Cardiac septum (tissue), 1 donor: ENCODE measurements at regions not wholly inside any gene's neighbourhood (a gene's known extent, or its start where the extent isn't known, plus 50 kb on each side); places are given as distances from the start of the nearest gene placed in this dataset.
A peak's percentile ranks its signal among the peaks of the same experiment; 100 is the strongest.

Source experiments
- DNase-seq: peaks from one replicate; pipeline ENCODE4 v3.0.0-alpha.2; 2020; ENCODE audit warnings: low spot score
- intact Hi-C: fragments of 100-400 bp; cut with DNase I; formaldehyde crosslinking; loops from one replicate; pipeline ENCODE4 v1.14.0; 2022
- donor health status: DM: no; HTN: no; CAD: no.

- no peak for DNase-seq
- intact Hi-C loops: loop anchor here (5.0 kb wide), 1 partner anchor 158 kb away; no protein-coding TSS in a partner anchor
Measured at GRCh38 chr20:39424962-39425678, 463.0 kb downstream of the DHX35 start.

- intact Hi-C loops: no loop called here
- no peak for DNase-seq
Measured at GRCh38 chr20:39421571-39422105, 459.5 kb downstream of the DHX35 start.

- DNase-seq: no peak
- intact Hi-C loops: no loop called here
Measured at GRCh38 chr20:39412091-39412490, 449.9 kb downstream of the DHX35 start.

- no peak for DNase-seq
- intact Hi-C loops: no loop called here
Measured at GRCh38 chr20:39399463-39399862, 437.3 kb downstream of the DHX35 start.

GRCh38 chr20:39398656-39399055 lies 436.5 kb downstream of the DHX35 start:
- intact Hi-C loops: no loop called here
- no peak for DNase-seq

GRCh38 chr20:39397646-39398045 lies 435.5 kb downstream of the DHX35 start:
- intact Hi-C loops: no loop called here
- no peak for DNase-seq

GRCh38 chr20:39395478-39396291 lies 433.5 kb downstream of the DHX35 start:
- DNase-seq: peak; percentile 77
- intact Hi-C loops: no loop called here

- intact Hi-C loops: no loop called here
- DNase-seq: no peak
Measured at GRCh38 chr20:39394461-39394860, 432.3 kb downstream of the DHX35 start.

GRCh38 chr20:39390186-39390585 lies 428.0 kb downstream of the DHX35 start:
- DNase-seq: no peak
- intact Hi-C loops: no loop called here

- DNase-seq: no peak
- intact Hi-C loops: no loop called here
Measured at GRCh38 chr20:39381595-39381994, 419.5 kb downstream of the DHX35 start.

- peak; percentile 75 for DNase-seq
- intact Hi-C loops: no loop called here
Measured at GRCh38 chr20:39378776-39379175, 416.6 kb downstream of the DHX35 start.

GRCh38 chr20:39376788-39377187 lies 414.6 kb downstream of the DHX35 start:
- intact Hi-C loops: no loop called here
- DNase-seq: no peak

GRCh38 chr20:39364320-39364719 lies 402.2 kb downstream of the DHX35 start:
- intact Hi-C loops: no loop called here

GRCh38 chr20:39359981-39360620 lies 398.0 kb downstream of the DHX35 start:
- intact Hi-C loops: no loop called here
- DNase-seq: no peak

More at GRCh38 chr20:39364320-39364719, 402.2 kb downstream of the DHX35 start:
- DNase-seq: no peak

- no peak for DNase-seq
- intact Hi-C loops: no loop called here
Measured at GRCh38 chr20:39358052-39358451, 395.9 kb downstream of the DHX35 start.

- intact Hi-C loops: no loop called here
- DNase-seq: no peak
Measured at GRCh38 chr20:39356908-39357307, 394.8 kb downstream of the DHX35 start.

GRCh38 chr20:39349240-39349639 lies 387.1 kb downstream of the DHX35 start:
- intact Hi-C loops: no loop called here
- DNase-seq: no peak

- no peak for DNase-seq
- intact Hi-C loops: no loop called here
Measured at GRCh38 chr20:39347626-39348025, 385.5 kb downstream of the DHX35 start.

GRCh38 chr20:39342463-39342862 lies 380.3 kb downstream of the DHX35 start:
- no peak for DNase-seq
- intact Hi-C loops: no loop called here
